ENCODE measurements at regions not wholly inside any gene's neighbourhood (a gene's known extent, or its start where the extent isn't known, plus 50 kb on each side); places are given as distances from the start of the nearest gene placed in this dataset.
"Not testable (repeated sequence)": the region's sequence is repeated elsewhere in the genome, so short reads cannot be mapped to it uniquely, and the experiment has no call there.

DNA sequence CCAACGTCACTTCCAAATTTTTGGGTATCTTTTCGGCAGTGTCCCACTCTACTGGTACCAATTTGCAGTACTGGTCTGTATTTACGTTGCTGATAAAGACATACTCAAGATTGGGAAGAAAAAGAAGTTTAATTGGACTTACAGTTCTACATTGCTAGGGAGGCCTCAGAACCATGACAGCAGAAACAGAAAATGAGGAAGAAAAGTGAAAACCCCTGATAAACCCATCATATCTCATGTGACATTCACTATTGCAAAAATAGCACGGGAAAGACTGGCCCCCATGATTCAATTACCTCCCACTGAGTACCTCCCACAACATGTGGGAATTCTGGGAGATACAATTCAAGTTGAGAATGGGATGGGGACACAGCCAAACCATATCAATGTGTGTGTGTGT lies 364.0 kb upstream of the KCND2 start:
- DNase-seq, result no peak

DNA sequence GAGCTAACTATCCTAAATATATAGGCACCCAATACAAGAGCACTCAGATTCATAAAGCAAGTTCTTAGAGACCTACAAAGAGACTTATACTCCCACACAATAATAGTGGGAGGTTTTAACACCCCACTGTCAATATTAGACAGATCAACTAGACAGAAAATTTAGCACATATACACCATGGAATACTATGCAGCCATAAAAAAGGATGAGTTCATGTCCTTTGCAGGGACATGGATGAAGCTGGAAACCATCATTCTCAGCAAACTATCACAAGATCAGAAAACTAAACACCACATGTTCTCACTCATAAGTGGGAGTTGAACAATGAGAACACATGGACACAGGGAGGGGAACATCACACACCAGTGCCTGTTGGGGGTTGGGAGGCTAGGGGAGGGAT lies 358.9 kb upstream of the KCND2 start:
- not testable (repeated sequence) for DNase-seq

DNA sequence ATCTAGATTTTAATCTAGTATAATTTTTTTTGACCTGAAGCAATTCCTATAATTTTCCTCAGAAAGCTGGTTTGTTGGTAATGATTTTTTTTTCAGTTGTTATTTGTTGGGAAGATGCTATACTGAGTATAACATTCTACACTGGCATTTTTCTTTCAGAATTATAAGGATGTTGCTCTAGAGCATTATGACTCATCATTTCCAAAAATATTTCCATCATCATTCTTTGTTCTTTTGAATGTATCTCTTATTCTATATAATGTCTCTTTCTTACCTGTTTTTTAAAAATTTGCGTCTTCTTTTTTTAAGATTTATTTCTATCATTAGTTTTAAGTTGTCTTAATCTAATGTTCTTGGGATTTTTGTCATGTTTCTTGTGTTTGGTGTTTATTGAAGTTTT lies 356.5 kb upstream of the KCND2 start:
- no peak for DNase-seq

DNA sequence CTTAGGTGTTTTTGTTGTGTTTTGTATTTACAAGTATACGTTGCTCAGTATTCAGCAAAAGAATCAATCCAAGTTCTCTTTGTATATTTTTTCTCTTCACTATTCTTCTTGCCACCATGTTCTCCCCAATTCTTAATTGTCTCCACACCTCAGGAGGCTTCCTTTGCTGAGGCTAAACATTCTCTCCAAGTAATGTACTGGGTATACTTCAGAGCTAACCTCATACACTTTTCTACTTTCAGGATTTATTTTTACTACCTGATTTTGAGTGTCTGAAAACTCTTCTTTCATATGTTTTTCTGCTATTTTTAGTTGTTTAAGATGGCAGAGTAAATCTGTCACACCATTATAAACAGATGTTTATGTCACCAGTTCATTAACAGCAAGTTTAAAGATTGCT lies 354.8 kb upstream of the KCND2 start:
- no peak for DNase-seq

DNA sequence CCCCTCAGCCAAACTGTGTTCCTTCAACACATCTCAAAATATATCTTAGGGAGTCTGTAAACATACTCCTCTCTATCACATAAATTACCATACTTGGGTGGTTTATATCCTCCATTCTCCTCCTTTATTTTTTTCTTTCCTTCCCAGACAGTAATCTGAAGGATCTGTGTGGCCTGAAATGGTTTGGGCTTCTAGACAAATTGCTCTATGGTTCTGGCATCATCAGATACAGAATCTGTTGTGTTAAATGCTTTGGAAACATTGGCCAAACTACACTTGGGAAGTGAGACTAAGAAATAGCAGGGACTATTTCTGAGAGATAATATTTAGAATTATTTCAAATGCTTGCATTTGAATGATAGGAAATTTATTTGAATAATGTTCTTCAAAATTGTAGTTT lies 353.0 kb upstream of the KCND2 start:
- no peak for DNase-seq

DNA sequence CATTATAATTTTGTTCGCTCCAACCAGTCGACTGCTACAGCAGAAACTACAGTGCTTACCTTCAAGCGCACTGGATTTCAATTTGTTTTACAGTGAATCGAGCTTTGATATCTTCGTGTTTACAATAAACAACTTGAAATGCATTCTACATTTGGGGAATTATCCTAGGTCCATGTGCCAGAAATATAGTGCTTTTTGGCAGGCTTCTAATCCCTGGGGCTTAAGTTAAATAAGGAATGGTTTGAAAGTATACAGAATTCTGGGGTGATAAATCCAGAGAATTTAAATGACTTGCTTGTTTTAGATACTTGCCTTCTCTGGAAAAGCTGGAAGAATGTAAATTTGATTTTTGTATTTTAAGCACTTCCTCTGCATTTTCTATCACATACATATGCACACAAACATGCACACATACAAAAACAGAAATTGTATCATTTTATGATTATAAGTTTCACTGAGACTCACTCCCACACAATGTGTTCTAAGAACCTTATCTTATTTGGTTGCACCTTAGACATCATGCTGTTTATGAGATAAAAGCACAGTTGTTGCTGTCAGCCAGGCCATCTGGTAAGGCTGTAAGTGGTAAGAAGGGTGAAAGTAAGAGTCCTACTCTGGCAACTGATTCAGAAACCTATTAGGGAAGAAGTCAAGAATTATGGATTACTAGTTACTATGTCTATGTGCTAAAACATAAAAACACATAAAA lies 347.2 kb upstream of the KCND2 start:
- peak; percentile 12 for DNase-seq

DNA sequence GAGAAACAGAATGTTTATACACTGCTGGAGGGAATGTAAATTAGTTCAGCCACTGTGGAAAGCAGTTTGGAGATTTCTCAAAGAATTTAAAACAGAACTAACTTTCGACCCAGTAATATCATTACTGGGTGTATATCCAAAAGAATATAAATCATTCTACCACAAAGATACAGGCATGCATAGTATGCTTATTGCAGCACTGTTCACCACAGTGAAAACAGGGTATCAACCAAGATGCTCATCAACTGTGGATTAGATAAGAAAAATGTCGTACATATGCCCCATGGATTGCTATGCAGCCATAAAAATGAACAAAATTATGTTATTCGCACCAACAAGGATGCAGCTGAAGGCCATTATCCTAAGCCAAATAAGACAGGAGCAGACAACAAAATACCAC lies 343.1 kb upstream of the KCND2 start:
- no peak for DNase-seq

DNA sequence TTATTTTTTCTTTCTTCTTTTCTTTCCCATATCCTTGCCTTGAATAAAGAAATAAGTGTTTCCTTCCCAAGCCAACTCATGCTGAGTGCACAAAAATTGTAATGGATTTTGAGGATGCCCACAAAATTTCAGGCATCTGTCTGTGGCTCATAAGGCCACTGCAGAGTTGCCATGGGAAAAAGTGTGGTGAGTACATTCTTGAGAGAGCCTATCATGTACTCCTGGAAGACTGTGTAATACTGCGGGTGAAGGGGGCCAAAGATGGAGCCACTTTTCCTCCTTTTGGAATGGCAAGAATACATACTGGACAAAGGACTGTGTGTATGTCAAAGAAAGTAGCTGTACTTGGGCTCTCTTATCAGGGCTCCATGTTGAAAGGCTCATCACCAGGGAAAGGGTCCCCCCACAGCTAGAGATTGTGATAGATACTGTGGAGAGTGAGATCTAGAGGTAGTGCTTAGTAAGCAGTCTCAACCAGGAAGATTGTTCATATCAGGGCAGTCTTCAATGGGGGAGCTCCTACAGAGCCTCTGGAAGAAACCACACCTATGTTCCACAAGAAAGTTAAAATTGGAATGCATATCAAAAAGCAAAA lies 341.6 kb upstream of the KCND2 start:
- DNase-seq, result no peak

DNA sequence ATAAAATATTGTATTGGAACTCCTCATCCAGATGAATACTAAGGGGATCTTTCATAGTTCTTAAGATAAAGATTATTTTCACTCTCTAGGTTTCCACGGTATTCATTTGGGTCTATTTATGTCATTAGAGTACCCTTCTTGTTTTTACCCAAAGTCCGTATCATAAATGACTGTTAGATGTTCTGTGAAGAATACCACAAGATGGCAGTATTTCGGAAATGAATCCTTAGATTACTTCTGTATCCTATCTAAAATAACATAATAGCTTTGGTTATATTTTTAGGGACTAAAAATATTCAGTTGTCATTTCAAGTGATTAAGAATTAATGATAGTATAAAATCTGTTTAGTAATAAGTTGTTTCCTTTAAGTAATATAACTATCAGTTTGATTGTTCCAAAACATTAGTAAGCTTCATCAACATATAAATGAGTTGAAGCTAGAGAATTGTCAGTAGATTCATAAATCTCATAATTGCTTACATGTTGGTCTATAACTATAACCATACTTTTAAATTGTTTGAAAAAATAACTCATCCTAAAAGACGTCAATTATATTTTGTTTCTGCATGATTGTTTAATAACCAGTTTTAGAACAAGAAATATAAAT lies 337.5 kb upstream of the KCND2 start:
- no peak for DNase-seq

DNA sequence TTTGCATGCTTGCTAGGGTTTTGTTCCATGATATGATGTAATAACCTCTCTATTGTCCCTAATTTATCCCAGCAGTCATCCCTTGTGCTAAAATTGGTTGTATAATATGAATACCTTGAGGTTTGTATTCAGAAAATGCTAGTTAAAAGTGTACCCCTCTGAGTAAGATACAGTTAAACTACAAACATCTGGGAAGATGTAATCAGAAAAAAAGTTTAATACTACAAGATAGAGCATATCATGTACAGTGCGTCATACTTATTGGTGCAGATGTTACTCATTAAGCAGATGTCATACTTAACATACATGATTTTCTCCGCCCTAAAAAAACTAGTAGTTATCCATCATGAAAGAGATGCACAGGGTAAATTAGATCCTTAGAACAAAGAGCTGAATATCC lies 336.1 kb upstream of the KCND2 start:
- DNase-seq, result no peak

DNA sequence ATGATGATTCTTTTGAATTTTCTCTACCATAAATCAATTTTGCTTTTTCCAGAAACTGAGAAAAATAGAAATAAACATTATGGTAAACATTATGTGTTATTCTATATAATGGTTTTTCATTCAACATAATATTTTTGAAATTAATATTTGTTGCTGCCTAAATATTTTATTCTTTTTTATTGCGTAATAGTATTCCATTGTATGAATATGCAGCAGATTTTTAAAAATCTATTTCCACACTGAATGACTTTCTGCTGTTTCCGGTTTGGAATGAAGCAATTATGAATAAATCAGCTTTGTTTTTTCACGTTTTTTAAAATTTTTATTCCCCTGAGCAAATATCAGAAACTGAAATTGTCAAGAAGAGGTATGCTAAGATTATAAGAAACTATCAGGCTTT lies 335.2 kb upstream of the KCND2 start:
- DNase-seq, result no peak

DNA sequence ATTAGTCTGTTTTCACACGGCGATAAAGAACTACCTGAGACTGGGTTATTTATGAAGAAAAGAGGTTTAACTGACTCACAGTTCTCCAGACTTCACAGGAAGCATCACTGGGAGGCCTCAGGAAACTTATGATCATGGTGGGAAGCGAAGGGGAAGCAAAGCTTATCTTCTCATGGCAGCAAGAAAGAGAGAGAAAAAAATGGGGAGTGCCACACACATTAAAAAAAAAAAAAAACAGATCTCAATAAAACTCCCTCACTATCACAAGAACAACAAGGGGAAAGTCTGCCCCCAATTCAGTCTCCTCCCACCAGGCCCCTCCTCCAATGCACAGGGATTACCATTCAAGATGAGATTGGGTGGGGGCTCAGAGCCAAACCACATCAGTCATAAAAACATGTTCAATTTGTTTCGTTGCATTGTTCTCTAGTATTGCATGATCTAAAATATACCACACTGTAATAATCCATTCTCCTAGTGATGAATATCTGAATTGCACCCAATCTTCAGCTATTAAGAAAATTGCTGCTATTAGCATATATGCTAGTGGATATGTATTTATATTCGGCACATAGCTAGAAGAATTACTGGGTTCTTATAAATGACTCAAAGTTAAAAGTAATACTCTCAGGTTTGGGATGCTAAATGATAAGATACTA lies 328.9 kb upstream of the KCND2 start:
- DNase-seq, result no peak

DNA sequence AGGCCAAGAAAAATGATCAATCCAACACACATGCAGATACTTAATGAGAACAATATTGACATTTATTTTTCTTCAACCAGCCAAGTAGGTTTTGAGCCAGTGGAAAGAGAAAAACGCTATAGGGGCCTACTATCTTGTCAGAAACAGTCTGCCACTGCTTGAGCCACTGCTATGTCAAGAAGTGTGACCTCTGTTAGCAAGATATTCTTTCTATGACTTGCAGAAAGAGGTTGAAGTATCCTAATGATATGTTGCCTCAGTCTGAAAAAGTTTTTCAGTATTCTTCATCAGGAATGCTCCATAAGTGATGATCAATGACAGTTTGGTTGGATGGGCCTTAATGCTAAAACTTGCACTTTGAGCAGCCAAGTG lies 328.4 kb upstream of the KCND2 start:
- no peak for DNase-seq

DNA sequence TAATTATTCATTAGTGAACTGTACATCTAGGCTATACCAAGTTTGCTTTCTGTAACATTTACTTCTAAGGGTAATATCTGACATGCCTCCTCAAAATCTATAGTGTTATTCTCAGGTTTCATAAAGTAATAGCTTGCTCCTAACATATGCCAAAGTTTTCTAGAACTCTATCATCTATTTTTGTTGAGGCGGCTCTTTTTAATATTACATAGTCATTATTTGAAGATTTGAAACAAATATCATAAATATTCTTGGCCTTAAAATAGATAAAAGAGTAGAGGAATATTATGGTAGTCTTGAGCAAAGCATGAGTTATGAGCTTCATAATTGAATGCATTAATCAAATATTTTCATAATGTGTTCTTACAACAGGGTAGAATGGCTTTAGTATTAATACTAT lies 327.2 kb upstream of the KCND2 start:
- DNase-seq, result no peak

DNA sequence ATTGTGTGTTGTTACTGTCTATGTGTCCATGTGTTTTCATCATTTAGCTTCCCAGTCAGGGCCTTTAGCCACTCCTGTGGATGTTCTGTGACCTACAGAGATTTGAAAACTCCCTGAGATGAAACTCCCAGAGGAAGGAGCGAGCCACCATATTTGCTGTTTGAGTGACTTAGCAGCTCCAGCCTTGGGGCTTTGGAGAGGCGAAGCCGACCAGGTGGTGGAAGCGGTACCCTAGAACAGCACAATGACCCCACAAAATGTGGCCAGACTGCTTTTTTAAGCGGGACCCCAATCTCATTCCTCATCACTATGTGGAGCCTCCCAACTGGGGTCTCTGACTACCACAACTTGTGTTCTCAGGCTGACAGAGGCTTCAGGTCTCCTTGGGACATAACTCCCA lies 323.9 kb upstream of the KCND2 start:
- no peak for DNase-seq

DNA sequence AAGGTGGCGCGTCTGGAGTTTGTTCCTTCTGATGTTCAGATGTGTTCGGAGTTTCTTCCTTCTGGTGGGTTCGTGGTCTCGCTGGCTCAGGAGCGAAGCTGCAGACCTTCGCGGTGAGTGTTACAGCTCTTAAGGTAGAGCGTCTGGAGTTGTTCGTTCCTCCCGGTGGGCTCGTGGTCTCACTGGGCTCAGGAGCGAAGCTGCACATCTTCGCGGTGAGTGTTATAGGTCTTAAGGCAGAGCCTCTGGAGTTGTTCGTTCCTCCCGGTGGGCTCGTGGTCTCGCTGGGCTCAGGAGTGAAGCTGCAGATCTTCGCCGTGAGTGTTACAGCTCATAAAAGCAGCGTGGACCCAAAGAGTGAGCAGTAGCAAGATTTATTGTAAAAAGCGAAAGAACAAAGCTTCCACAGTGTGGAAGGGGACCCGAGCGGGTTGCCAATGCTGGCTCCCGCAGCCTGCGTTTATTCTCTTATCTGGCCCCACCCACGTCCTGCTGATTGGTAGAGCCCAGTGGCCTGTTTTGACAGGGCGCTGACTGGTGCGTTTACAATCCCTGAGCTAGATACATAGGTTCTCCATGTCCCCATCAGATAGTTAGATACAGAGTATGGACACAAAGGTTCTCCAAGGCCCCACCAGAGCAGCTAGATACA lies 322.5 kb upstream of the KCND2 start:
- DNase-seq, result not testable (repeated sequence)

DNA sequence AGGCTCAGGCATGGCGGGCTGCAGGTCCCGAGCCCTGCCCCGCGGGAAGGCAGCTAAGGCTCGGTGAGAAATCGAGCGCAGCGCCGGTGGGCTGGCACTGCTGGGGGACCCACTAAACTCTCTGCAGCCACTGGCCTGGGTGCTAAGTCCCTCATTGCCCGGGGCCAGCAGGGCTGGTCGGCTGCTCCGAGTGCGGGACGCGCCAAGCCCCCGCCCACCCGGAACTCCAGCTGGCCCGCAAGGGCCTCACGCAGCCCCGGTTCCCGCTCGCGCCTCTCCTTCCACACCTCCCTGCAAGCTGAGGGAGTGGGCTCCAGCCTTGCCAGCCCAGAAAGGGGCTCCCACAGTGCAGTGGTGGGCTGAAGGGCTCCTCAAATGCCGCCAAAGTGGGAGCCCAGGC lies 321.4 kb upstream of the KCND2 start:
- not testable (repeated sequence) for DNase-seq

DNA sequence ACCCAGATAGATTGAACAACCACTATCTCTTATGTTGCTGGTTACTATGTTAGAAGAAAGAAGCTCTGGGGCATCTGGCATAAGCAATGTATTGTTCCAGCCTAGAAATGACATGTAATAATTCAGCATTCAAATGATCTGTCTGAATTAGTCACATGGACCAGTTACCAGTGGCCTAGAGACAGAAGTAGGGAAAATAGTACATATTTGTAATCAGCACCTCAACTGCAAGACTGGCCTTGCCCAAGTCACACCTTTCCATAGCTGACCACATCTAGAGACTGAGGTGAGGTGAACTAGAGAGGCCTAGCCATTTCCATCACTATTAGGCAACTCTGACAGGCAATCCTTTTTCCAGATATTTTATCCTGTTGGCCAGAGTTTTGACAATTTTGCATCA lies 315.6 kb upstream of the KCND2 start:
- no peak for DNase-seq

DNA sequence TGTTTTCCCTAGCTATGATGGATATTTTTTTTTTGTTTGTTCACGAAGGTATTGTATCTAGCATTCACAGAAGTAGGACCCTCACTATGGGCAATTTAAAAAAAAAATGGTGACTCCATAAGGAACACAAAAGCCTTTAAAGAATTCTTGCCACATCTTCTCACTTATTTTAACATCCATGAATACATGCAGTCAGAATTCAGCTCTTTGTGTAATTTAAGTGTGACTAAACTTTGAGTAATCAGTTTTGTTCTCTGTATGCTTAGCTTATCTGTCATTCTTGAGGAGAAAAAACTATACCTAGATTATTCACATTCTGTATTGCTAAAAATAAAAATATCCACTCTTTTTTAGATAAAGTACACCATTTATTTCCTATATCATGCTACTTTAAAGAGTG lies 313.2 kb upstream of the KCND2 start:
- no peak for DNase-seq

DNA sequence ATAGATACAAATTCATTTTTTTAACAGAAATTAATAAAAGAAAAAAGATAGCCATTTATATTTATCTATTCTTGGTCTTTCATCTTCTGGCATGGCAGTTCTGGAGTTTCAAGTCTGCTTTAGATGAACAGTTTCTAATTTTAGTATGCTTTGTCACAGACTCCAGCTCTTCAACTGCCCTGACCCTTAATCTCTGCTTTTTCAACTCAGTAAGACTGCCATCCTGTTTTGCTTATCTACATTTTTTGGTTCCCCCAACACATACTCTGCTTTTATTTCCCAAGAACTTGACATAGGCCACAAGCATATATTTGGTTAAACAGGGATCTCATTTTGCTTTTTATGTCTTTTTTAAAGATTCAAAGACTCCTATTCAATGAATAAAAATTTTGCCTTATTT lies 309.3 kb upstream of the KCND2 start:
- no peak for DNase-seq

DNA sequence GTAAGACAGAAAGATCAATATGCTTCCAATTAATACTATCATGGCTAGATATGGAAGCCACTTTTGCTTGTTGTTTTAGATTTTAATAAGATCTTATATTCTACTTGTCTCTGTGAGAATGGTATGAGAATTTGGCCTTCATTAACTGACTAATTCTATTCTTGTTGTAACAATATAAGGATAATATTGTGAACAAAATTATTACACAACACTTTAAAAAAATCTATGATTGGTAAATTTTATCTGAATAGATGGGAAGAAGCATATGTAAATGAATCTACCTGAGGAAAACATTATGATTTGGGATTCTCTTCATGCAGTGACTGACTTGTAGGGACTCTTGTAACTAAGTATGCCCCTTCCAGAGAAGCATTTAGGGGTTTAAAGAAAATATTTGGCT lies 308.9 kb upstream of the KCND2 start:
- DNase-seq, result no peak

DNA sequence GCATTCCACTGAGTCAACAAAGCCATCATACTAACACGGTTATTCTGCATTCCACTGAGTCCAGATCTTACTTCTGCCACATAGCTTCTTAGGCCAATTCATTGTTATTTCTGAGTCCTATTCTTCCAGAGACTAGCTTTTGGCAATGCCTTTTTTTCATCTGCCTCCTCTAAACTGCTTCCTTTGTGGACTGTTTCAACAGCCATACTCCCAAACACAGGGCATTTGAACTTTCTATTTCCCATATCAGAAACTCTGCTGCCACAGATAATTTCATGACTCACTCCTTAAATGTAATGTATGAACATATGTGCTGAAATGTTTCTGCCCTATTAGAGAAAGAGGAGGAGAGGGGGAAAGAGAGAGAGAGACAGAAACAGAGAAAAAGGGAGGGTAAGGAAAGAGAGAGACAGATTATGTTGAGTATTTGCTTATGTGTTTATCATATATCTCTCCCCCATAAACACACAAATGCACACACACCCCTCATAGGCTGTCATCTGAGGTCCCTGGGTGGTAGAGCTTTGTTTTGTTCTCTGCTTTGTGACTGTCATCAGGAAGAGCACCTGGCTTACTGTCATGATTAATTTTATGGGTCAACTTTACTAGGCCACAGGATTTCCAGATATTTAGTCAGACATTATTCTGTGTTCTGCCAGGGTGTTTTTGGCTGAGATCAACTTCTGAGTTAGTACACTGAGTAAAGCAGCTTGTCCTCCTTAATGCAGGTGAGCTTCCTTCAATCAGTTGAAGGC lies 308.0 kb upstream of the KCND2 start:
- no peak for DNase-seq

DNA sequence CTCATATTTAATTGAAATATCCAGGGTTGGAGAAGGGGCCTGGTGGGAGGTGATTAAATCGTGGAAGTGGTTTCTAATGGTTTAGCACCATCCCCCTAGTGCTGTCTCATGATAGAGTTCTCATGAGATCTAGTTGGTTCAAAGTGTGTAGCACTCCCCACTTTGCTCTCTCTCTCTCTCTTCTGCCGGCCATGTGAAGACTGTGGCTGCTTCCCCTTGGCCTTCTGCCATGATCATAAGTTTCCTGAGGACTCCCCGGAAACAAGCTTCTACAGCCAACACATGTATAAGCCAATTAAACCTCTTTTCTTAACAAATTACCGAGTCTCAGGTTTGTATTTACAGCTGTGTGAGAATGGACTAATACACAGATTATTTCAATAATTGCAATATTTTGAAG lies 305.8 kb upstream of the KCND2 start:
- DNase-seq, result no peak
